HG02885 (cell line): ENCODE measurements at regions not wholly inside any gene's neighbourhood (a gene's known extent, or its start where the extent isn't known, plus 50 kb on each side); places are given as distances from the start of the nearest gene placed in this dataset.
"Not testable (repeated sequence)": the region's sequence is repeated elsewhere in the genome, so short reads cannot be mapped to it uniquely, and the experiment has no call there.

Experiments
- ATAC-seq: cut with Tn5 transposase; IDR thresholded peaks from one replicate; pipeline ENCODE4 v1.9.1; 2021; ENCODE audit warnings: mild to moderate bottlenecking; ENCODE audit not compliant: unreplicated experiment, poor library complexity

DNA sequence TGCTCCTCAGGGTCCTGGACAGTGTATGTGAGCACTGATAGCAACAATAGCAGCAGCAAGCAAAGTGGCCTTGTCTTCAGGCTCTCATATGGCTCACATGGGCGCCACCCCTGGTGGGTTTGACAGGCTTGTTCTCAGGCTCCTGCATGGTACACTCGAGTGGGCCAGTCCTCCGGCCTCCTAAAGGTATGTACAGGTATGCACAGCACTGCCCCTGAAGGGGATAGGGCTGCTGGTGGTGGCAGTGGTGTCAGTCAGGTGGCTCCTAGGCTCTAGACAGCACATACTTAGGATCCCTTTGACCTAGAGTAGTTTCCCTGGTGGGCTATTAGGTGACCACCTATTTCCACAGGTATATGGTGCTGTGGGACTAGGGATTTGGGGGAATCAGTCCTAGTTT is 79.8 kb downstream of the LGALS9B start:
- not testable (repeated sequence) for ATAC-seq

DNA sequence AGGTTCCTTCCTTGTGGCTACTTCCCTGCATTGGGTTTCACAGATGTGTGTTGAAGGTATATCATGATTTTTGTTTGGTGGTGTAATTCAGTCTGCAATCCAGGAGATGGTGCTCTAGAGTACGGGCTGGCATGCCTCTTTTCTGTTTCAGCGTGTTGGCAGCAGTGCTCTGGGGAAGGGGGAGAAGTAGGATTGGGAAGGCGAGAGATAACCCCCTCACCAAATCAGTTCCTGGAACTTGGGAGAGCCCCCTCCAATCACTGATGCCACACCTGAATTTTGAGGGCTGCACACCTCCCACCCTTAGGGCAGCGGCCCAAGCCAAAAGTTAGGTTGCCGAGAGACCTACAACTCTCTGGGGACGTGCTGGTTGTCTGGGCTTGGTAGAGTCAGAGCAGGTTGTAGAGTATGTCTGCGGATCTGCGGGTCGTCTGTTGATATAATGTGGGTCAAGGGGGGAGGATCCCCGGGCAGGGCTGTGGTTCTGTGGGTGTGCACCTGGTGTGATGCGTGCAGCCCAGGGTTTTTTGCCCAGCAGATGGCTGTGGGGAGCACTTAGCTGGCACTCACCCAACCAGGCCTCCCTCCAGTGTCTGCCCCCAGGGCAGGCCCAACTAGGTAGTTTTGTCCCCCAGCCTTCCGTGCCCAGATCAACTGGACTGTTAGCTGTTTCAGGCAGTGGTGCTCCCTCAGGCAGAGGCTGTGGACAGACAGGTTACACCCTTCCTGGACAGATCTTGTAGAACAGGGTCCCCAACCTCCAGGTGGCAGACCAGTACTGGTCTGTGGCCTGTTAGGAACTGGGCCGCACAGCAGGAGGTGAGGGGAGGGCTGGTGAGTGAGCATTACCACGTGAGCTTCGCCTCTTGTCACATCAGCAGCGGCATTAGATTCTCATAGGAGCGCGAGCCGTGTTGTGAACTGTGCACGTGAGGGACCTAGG is 85.7 kb downstream of the LGALS9B start:
- peak; percentile 50 for ATAC-seq

DNA sequence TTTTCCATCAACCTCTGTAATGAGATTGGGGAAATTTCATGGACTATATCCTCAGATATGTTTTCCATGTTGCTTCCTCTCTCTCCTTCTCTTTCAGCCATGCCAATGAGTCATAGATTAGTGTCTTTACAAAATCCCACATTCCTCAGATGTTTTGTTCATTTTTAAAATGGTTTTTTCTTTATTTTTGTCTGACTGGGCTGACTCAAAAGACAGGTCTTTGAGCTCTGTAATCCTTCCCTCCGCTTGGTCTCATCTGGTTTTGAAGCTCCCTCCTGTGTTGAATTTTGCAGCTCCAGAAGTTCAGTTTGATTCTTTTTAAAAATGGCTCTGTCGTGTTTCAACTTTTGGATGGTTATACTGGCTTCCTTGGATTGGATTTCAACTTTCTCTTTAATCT is 86.7 kb downstream of the LGALS9B start:
- ATAC-seq: not testable (repeated sequence)

DNA sequence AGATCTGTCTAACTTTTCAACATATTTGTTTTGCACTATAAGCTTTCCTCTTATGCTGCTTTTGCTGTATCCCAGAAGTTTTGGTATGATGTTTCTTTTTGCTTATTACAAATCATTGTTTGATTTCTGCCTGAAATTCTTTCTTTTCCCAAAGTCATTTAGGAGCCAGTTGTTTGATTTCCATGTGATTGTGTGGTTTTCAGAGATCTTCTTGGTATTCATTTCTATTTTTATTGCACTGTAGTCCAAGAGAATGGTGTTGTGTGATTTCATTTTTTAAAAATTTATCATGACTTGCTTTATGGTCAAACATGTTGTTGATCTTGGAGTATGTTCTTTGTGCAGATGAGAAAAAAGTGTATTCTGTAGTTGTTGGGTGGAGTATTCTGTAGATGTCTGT is 88.1 kb downstream of the LGALS9B start:
- not testable (repeated sequence) for ATAC-seq

DNA sequence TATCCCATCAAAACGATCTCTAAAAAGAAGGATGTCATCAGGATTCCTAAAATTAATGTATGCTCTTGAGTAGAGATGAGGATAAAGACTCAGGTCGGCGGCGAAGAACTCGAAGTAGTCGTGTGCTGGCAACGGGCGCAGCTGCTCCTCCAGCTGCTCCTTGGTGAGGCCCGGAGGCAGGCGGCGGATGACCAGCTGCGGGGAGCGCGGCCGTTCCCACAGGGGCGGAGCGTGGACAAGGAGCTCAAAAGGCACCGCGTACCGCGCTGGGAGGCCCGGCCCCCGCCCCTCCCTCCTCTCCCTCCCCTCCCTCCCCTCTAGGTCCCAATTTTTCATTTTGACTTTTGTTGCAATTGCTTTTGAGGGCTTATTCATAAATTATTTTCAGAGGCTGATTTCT is 90.7 kb downstream of the LGALS9B start:
- not testable (repeated sequence) for ATAC-seq

DNA sequence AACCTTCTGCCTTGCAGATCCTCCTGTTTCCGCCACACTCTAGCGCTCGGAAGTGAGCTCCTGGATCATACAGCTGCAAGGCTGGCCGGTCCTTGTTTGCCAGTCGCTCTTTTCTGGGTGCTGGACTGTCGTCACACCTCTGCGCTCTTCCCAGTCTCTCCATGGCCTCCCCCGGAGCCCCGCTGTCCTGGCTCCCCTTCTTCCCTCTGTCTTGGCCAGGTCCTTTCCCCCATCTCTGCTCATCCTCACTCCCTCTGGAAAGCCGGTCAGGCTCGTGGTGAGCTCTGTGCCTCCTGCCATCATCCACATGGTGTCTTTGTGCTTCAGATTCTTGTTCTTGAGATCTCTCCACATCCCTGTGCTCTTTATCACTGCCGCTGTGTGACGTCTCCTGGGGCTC is 91.6 kb downstream of the LGALS9B start:
- ATAC-seq: not testable (repeated sequence)
